HepG2 (cell line): ENCODE measurements at regions not wholly inside any gene's neighbourhood (a gene's known extent, or its start where the extent isn't known, plus 50 kb on each side); places are given as distances from the start of the nearest gene placed in this dataset.

Source experiments
- ATAC-seq: fragments of 200-7000 bp; cut with Tn5 transposase; 3 replicates; pipeline ENCODE4 v1.9.1; 2020; ENCODE audit warnings: mild to moderate bottlenecking, moderate library complexity
- BruUV-seq: library from RNA; stranded (reverse); fragments of 400-500 nt; replicated peaks from 2 replicates; lab custom pipeline; 2021; lab: Mats Ljungman, UMichigan
- CTCF ChIA-PET: fragments of 300-600 bp; formaldehyde crosslinking; extraction: SDS; loops from one replicate; lab custom pipeline; 2021; ENCODE audit warnings: low total read pairs, inconsistent platforms, low intra/inter-chr PET ratio; lab: Yijun Ruan, JAX
- POLR2A ChIA-PET: fragments of 350-600 bp; sonication (Branson Sonifier 250); formaldehyde crosslinking; loops from one replicate; lab custom pipeline; 2020; ENCODE audit warnings: antibody characterized with exemption, inconsistent platforms; lab: Yijun Ruan, JAX
- DNase-seq: peaks from one replicate; pipeline ENCODE4 v3.0.0-alpha.2; 2015; ENCODE audit warnings: low spot score
- FAIRE-seq: peaks from 3 replicates; lab custom pipeline; 2011; peaks lifted over from hg19 to GRCh38; lab: Jason Lieb, UNC
- H2AFZ ChIP-seq: one replicate; pipeline ENCODE4 v1.6.1; 2011; ENCODE audit warnings: low read length, inconsistent platforms
- H3K27ac ChIP-seq: fragments of 300-600 bp; 3 replicates; pipeline ENCODE4 v1.8.0; 2011; ENCODE audit warnings: mixed run types, mild to moderate bottlenecking, mixed read lengths, low read length, inconsistent platforms; ENCODE audit not compliant: insufficient read depth; ENCODE audit errors: extremely low read length
- H3K27me3 ChIP-seq, 2 experiments: fragments of 200-600 bp in 1 of 2; 2 replicates in 1 of 2; 3 replicates in 1 of 2; pipeline versions ENCODE4 v1.6.0 to v1.8.0; 2011; ENCODE audit warnings: low read length in 2 of 2, mild to moderate bottlenecking in 2 of 2, moderate library complexity in 2 of 2, inconsistent platforms in 1 of 2; ENCODE audit not compliant: insufficient read depth in 2 of 2, control insufficient read depth in 1 of 2
- H3K36me3 ChIP-seq, 2 experiments: fragments of 200-600 bp in 1 of 2; replicated peaks in 1 of 2; 2 replicates in 1 of 2; 3 replicates in 1 of 2; pipeline versions ENCODE4 v1.5.1 to v1.8.0; 2011; ENCODE audit warnings: low read length in 2 of 2, inconsistent platforms in 1 of 2; ENCODE audit not compliant: insufficient read depth in 2 of 2, control insufficient read depth in 1 of 2
- H3K4me1 ChIP-seq: 2 replicates; pipeline ENCODE4 v1.5.1; 2012; ENCODE audit warnings: low read length, inconsistent platforms; ENCODE audit not compliant: insufficient read depth
- H3K4me2 ChIP-seq: 2 replicates; pipeline ENCODE4 v1.6.0; 2011; ENCODE audit warnings: low read depth, low read length, inconsistent platforms
- H3K4me3 ChIP-seq, 3 experiments: fragments of 200-600 bp in 1 of 3; sonication (generic), shearing (Covaris generic) in 1 of 3; replicated peaks in 1 of 3; 2 replicates each; pipeline ENCODE4 v1.5.1; 2011 to 2016; ENCODE audit warnings: low read length in 3 of 3, inconsistent platforms in 2 of 3, low read depth in 2 of 3, mild to moderate bottlenecking in 2 of 3, control low read depth in 1 of 3, mixed read lengths in 1 of 3; ENCODE audit not compliant: insufficient read depth in 1 of 3
- H3K79me2 ChIP-seq: one replicate; pipeline ENCODE4 v1.6.1; 2011; ENCODE audit warnings: low read length, inconsistent platforms; ENCODE audit not compliant: insufficient read depth
- H3K9ac ChIP-seq: 2 replicates; pipeline ENCODE4 v1.6.0; 2011; ENCODE audit warnings: mild to moderate bottlenecking, low read depth, low read length, inconsistent platforms; ENCODE audit not compliant: insufficient read depth
- H3K9me3 ChIP-seq: 2 replicates; pipeline ENCODE4 v1.5.1; 2012; ENCODE audit warnings: mild to moderate bottlenecking, low read length
- H4K20me1 ChIP-seq: 2 replicates; pipeline ENCODE4 v1.6.0; 2011; ENCODE audit warnings: inconsistent platforms, mild to moderate bottlenecking, low read length, moderate library complexity; ENCODE audit not compliant: insufficient read depth
- ATAD3A ChIP-seq: sonication (generic); formaldehyde crosslinking; IDR thresholded peaks from 2 replicates; pipeline ENCODE4 v1.4.0; 2020; ENCODE audit warnings: missing genetic modification reagents
- BRD4 ChIP-seq: sonication (generic); formaldehyde crosslinking; IDR thresholded peaks from 2 replicates; pipeline ENCODE4 v1.4.0; 2020; ENCODE audit warnings: missing genetic modification reagents
- IRF9 ChIP-seq: sonication (generic); formaldehyde crosslinking; IDR thresholded peaks from 2 replicates; pipeline ENCODE4 v1.8.0; 2022; ENCODE audit warnings: missing genetic modification reagents, mild to moderate bottlenecking, borderline replicate concordance
- RARA ChIP-seq: IDR thresholded peaks from 2 replicates; pipeline ENCODE4 v1.6.1; 2016; ENCODE audit warnings: missing genetic modification reagents, missing compliant biosample characterization
- RBM22 ChIP-seq: fragments of 200-400 bp; formaldehyde crosslinking; optimal IDR thresholded peaks from 2 replicates; pipeline ENCODE3; 2017; ENCODE audit warnings: mild to moderate bottlenecking, low read length, moderate library complexity
- SMAD9 ChIP-seq: sonication (generic); formaldehyde crosslinking; IDR thresholded peaks from 2 replicates; pipeline ENCODE4 v1.5.1; 2020; ENCODE audit warnings: mild to moderate bottlenecking, missing genetic modification reagents
- TBX2 ChIP-seq: sonication (generic); formaldehyde crosslinking; IDR thresholded peaks from 2 replicates; pipeline ENCODE4 v1.5.0; 2020; ENCODE audit warnings: missing genetic modification reagents, mild to moderate bottlenecking, borderline replicate concordance
- TOE1 ChIP-seq: sonication (generic); formaldehyde crosslinking; IDR thresholded peaks from 2 replicates; pipeline ENCODE4 v1.4.0; 2020; ENCODE audit warnings: mild to moderate bottlenecking, missing genetic modification reagents
- ZMYM2 ChIP-seq: sonication (generic); formaldehyde crosslinking; IDR thresholded peaks from 2 replicates; pipeline ENCODE4 v1.8.0; 2022; ENCODE audit warnings: mild to moderate bottlenecking, missing genetic modification reagents
- ZNF264 ChIP-seq: sonication (generic); formaldehyde crosslinking; IDR thresholded peaks from 2 replicates; pipeline ENCODE4 v1.4.0; 2020; ENCODE audit warnings: missing genetic modification reagents
- ZNF274 ChIP-seq: sonication (generic); formaldehyde crosslinking; IDR thresholded peaks from 2 replicates; pipeline ENCODE4 v1.5.1; 2020; ENCODE audit warnings: mild to moderate bottlenecking, missing genetic modification reagents
- ZNF451 ChIP-seq: sonication (generic); formaldehyde crosslinking; IDR thresholded peaks from 2 replicates; pipeline ENCODE4 v1.5.0; 2020; ENCODE audit warnings: mild to moderate bottlenecking, missing genetic modification reagents
- ZNF605 ChIP-seq: sonication (generic); formaldehyde crosslinking; IDR thresholded peaks from 2 replicates; pipeline ENCODE4 v1.8.0; 2022; ENCODE audit warnings: mild to moderate bottlenecking, missing genetic modification reagents
- ZNF615 ChIP-seq: sonication (generic); formaldehyde crosslinking; IDR thresholded peaks from 2 replicates; pipeline ENCODE4 v1.5.0; 2020; ENCODE audit warnings: mild to moderate bottlenecking, missing genetic modification reagents, borderline replicate concordance
- ZNF629 ChIP-seq: sonication (generic); formaldehyde crosslinking; conservative IDR thresholded peaks from 2 replicates; pipeline ENCODE4 v1.5.0; 2020; ENCODE audit warnings: missing genetic modification reagents
- ZNF7 ChIP-seq: IDR thresholded peaks from 2 replicates; pipeline ENCODE4 v1.6.1; 2016; ENCODE audit warnings: missing biosample characterization, missing genetic modification reagents
- ZSCAN25 ChIP-seq: sonication (generic); formaldehyde crosslinking; IDR thresholded peaks from 2 replicates; pipeline ENCODE4 v1.8.0; 2022; ENCODE audit warnings: mild to moderate bottlenecking, missing genetic modification reagents
- WGBS: methylation state at CpG from one replicate; pipeline ENCODE4 v1.1.6; 2017; ENCODE audit warnings: low lambda C conversion rate; 5-methylcytosine and 5-hydroxymethylcytosine counted together
- in situ Hi-C: cut with HindIII; loops from 2 replicates; pipeline ENCODE4 v1.10.0; 2017; ENCODE audit warnings: low pct_unique_long_range_greater_than_20kb; ENCODE audit not compliant: extremely low pct_ligation_motif_present
- intact Hi-C: fragments of 100-400 bp; cut with micrococcal nuclease; formaldehyde crosslinking; loops from one replicate; pipeline ENCODE4 v1.10.0; 2022; ENCODE audit not compliant: unreplicated experiment
- TF ChIP-seq, protein P1 (sequence below): sonication (generic); formaldehyde crosslinking; IDR thresholded peaks from 2 replicates; pipeline ENCODE4 v1.5.1; 2020; ENCODE audit warnings: missing genetic modification reagents, mild to moderate bottlenecking, borderline replicate concordance
- TF ChIP-seq, protein P2 (sequence below): sonication (generic); formaldehyde crosslinking; IDR thresholded peaks from 2 replicates; pipeline ENCODE4 v1.4.0; 2020; ENCODE audit warnings: mild to moderate bottlenecking, missing genetic modification reagents

DNA sequence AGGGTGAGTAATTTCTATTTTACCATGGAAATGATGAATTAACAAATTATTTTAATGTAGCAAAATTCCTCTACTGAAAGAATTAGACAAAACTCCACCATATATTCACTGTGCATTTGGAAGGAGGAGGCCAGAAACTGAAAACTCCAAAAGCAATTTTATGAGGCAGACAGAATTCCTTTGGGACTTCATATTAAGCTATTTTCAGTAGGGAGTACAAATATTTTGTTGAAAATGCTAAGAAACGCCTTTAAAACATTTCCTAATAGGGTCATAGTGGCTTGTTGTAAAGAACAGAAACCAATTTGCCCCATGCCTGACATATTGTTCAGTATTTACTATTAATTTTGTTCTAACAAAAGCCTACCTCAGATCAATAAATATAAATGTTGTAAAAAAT, 117.8 kb downstream of the TES start:
- 0% methylated on average over 1 of the region's 1 CpG for WGBS
- H3K27ac ChIP-seq: no peak overlapping the region
- in situ Hi-C loops (no loop called here), intact Hi-C loops (no loop called here)
- H4K20me1 ChIP-seq: no peaks in the 10 kb centered on the region
- H3K9me3 ChIP-seq: no peaks in the 10 kb centered on the region
- H3K9ac ChIP-seq: no peak overlapping the region
- no peak for FAIRE-seq
- no peaks in the 10 kb centered on the region for H3K4me1 ChIP-seq
- CTCF ChIA-PET: no interaction called here
- no peak for DNase-seq
- no peak overlapping the region for H3K4me2 ChIP-seq
- no peaks in the 10 kb centered on the region for H3K79me2 ChIP-seq
- no peaks in the 10 kb centered on the region for H3K27me3 ChIP-seq
- BruUV-seq: no TSS peak
- no peak for ATAC-seq
- H3K36me3 ChIP-seq: no peaks in the 10 kb centered on the region
- POLR2A ChIA-PET: no interaction called here
- TF ChIP-seq ZNF615 (CRISPR knock-in tag) (no peak), TBX2 (CRISPR knock-in tag) (no peak), ZNF605 (CRISPR knock-in tag) (no peak), ZNF264 (CRISPR knock-in tag) (no peak), RBM22 (no peak), SMAD9 (CRISPR knock-in tag) (no peak), ATAD3A (CRISPR knock-in tag) (no peak), ZMYM2 (CRISPR knock-in tag) (no peak), ZNF629 (CRISPR knock-in tag) (no peak), ZNF7 (CRISPR knock-in tag) (no peak), IRF9 (CRISPR knock-in tag) (no peak), ZNF274 (CRISPR knock-in tag) (no peak), ZNF451 (CRISPR knock-in tag) (no peak), RARA (CRISPR knock-in tag) (no peak), ZSCAN25 (no peak), BRD4 (no peak), TOE1 (CRISPR knock-in tag) (no peak)
- TF ChIP-seq, protein P1, sequence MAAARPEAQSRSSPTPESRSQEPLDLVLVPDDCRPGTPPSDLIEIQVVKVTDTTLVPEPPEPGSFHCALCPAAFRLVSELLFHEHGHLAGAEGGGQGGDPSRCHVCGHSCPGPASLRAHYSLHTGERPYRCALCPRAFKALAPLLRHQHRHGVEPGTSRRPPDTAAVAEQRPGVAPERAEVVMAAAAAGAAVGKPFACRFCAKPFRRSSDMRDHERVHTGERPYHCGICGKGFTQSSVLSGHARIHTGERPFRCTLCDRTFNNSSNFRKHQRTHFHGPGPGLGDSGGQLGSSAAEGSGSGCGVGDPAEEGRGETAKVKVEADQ (CRISPR knock-in tag): no peak
- TF ChIP-seq, protein P2, sequence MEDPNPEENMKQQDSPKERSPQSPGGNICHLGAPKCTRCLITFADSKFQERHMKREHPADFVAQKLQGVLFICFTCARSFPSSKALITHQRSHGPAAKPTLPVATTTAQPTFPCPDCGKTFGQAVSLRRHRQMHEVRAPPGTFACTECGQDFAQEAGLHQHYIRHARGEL (CRISPR knock-in tag): no peak
- TF ChIP-seq, all 625 proteins: peak for 0
- no peak overlapping the region for H3K4me3 ChIP-seq
- H2AFZ ChIP-seq: no peak overlapping the region
